PC-3 (cell line): ENCODE measurements at regions not wholly inside any gene's neighbourhood (a gene's known extent, or its start where the extent isn't known, plus 50 kb on each side); places are given as distances from the start of the nearest gene placed in this dataset.
A peak's percentile ranks its signal among the peaks of the same experiment; 100 is the strongest.

Experiments
- ATAC-seq: fragments of 200-7000 bp; cut with Tn5 transposase; 2 replicates; pipeline ENCODE4 v1.9.1; 2020; ENCODE audit warnings: mild to moderate bottlenecking, moderate library complexity
- BruUV-seq: library from RNA; stranded (reverse); fragments of 400-500 nt; replicated peaks from 2 replicates; lab custom pipeline; 2021; lab: Mats Ljungman, UMichigan
- CTCF ChIA-PET: fragments of 300-600 bp; sonication (Branson Sonifier 250); formaldehyde crosslinking; loops from one replicate; lab custom pipeline; 2022; ENCODE audit warnings: antibody characterized with exemption; lab: Charles Lee
- POLR2A ChIA-PET: fragments of 300-600 bp; sonication (Branson Sonifier 250); formaldehyde crosslinking; loops from one replicate; lab custom pipeline; 2022; ENCODE audit warnings: antibody characterized with exemption; ENCODE audit not compliant: unreplicated experiment; lab: Charles Lee
- DNase-seq: peaks from one replicate; pipeline ENCODE4 v3.0.0-alpha.2; 2015
- H2AFZ ChIP-seq: fragments of 300-600 bp; sonication (generic); 2 replicates; pipeline ENCODE4 v1.6.0; 2016; ENCODE audit warnings: antibody characterized with exemption, low read length
- H3F3A ChIP-seq: fragments of 300-600 bp; sonication (generic); one replicate; pipeline ENCODE4 v1.6.0; 2017; ENCODE audit warnings: antibody characterized with exemption, low read length, control low read depth, mild to moderate bottlenecking; ENCODE audit not compliant: unreplicated experiment
- H3K27ac ChIP-seq: fragments of 300-600 bp; sonication (generic); 2 replicates; pipeline ENCODE4 v1.5.1; 2016; ENCODE audit warnings: mild to moderate bottlenecking, low read length
- H3K27me3 ChIP-seq: fragments of 300-600 bp; sonication (generic); 2 replicates; pipeline ENCODE4 v1.6.1; 2016; ENCODE audit warnings: low read length, mixed read lengths
- H3K36me3 ChIP-seq: fragments of 300-600 bp; sonication (generic); 2 replicates; pipeline ENCODE4 v1.6.1; 2016; ENCODE audit warnings: low read depth, mixed run types, low read length, mixed read lengths
- H3K4me1 ChIP-seq: fragments of 300-600 bp; sonication (generic); 2 replicates; pipeline ENCODE4 v1.5.1; 2016; ENCODE audit warnings: low read length; ENCODE audit not compliant: insufficient read depth
- H3K4me2 ChIP-seq: fragments of 300-600 bp; sonication (generic); 2 replicates; pipeline ENCODE4 v1.6.0; 2016; ENCODE audit warnings: low read length
- H3K4me3 ChIP-seq: fragments of 300-600 bp; sonication (generic); 2 replicates; pipeline ENCODE4 v1.5.1; 2016; ENCODE audit warnings: mild to moderate bottlenecking, low read length, mixed read lengths
- H3K79me2 ChIP-seq: fragments of 300-600 bp; sonication (generic); 2 replicates; pipeline ENCODE4 v1.6.1; 2017; ENCODE audit warnings: low read length, mixed read lengths
- H3K9ac ChIP-seq: fragments of 300-600 bp; sonication (generic); 2 replicates; pipeline ENCODE4 v1.6.0; 2016; ENCODE audit warnings: mild to moderate bottlenecking, low read length
- H3K9me2 ChIP-seq: fragments of 300-600 bp; sonication (generic); replicated peaks from 2 replicates; pipeline ENCODE4 v1.6.1; 2016; ENCODE audit warnings: mixed run types, low read length, mixed read lengths
- H3K9me3 ChIP-seq: fragments of 300-600 bp; sonication (generic); 2 replicates; pipeline ENCODE4 v1.6.1; 2016; ENCODE audit warnings: low read length, mixed read lengths
- H4K20me1 ChIP-seq: fragments of 300-600 bp; sonication (generic); 2 replicates; pipeline ENCODE4 v1.6.1; 2016; ENCODE audit warnings: low read length, mixed read lengths
- CTCF ChIP-seq: fragments of 300-600 bp; sonication (generic); conservative IDR thresholded peaks from 2 replicates; pipeline ENCODE4 v1.5.1; 2017; ENCODE audit warnings: antibody characterized with exemption, low read depth, mild to moderate bottlenecking, low read length
- EZH2 ChIP-seq: fragments of 300-600 bp; sonication (generic); IDR thresholded peaks from one replicate; pipeline ENCODE4 v1.6.1; 2017; ENCODE audit warnings: antibody characterized with exemption, mild to moderate bottlenecking, low read length; ENCODE audit not compliant: unreplicated experiment
- EZH2phosphoT487 ChIP-seq: fragments of 300-600 bp; sonication (generic); IDR thresholded peaks from 2 replicates; pipeline ENCODE4 v1.6.1; 2018; ENCODE audit warnings: mild to moderate bottlenecking, antibody characterized with exemption, low read length, borderline replicate concordance
- intact Hi-C: fragments of 100-400 bp; cut with micrococcal nuclease; formaldehyde crosslinking; loops from 2 replicates; pipeline ENCODE4 v1.9.0; 2023

GRCh38 chr5:135193213-135194125 is 159.4 kb upstream of the PITX1 start:
- H3K4me1 ChIP-seq, result peaks cover 14% of the 10 kb centered on the region
- no peak overlapping the region for H3K4me2 ChIP-seq
- ChIA-PET POLR2A (interaction anchor here (0.7 kb wide), 1 partner anchor 131 kb away, joined by 4 read pairs; no protein-coding TSS in a partner anchor), CTCF (no interaction called here)
- no peaks in the 10 kb centered on the region for H4K20me1 ChIP-seq
- no peak overlapping the region for H2AFZ ChIP-seq
- ATAC-seq (peak; percentile 22; the same call in 1 of the 2 replicates), DNase-seq (peak; percentile 23)
- no peaks in the 10 kb centered on the region for H3K36me3 ChIP-seq
- H3K9ac ChIP-seq, result no peak overlapping the region
- H3K4me3 ChIP-seq, result no peak overlapping the region
- BruUV-seq, result no TSS peak
- H3K27me3 ChIP-seq, result no peaks in the 10 kb centered on the region
- H3K9me3 ChIP-seq, result no peaks in the 10 kb centered on the region
- H3K27ac ChIP-seq, result no peak overlapping the region
- intact Hi-C loops, result loop anchor here (5.0 kb wide), 1 partner anchor 161 kb away; the partner anchor contains the start of gene PITX1
- no peaks in the 10 kb centered on the region for H3K79me2 ChIP-seq
- no peaks in the 10 kb centered on the region for H3F3A ChIP-seq
- TF ChIP-seq EZH2phosphoT487 (no peak), EZH2 (no peak), CTCF (no peak)
- no peaks in the 10 kb centered on the region for H3K9me2 ChIP-seq

- no peaks in the 10 kb centered on the region for H4K20me1 ChIP-seq
- H3K9me3 ChIP-seq, result no peaks in the 10 kb centered on the region
- CTCF ChIA-PET, result no interaction called here
- no peak overlapping the region for H3K27ac ChIP-seq
- BruUV-seq, result no TSS peak
- no peaks in the 10 kb centered on the region for H3F3A ChIP-seq
- H3K4me1 ChIP-seq, result peaks cover 14% of the 10 kb centered on the region
- no peak overlapping the region for H3K9ac ChIP-seq
- intact Hi-C loops, result loop anchor here (5.0 kb wide), 1 partner anchor 160 kb away; the partner anchor contains the start of gene PITX1
- no peak overlapping the region for H3K4me3 ChIP-seq
- no peaks in the 10 kb centered on the region for H3K36me3 ChIP-seq
- no peak for ATAC-seq
- TF ChIP-seq CTCF, result no peak
- DNase-seq, result no peak
- no peaks in the 10 kb centered on the region for H3K79me2 ChIP-seq
- H3K4me2 ChIP-seq, result no peak overlapping the region
- POLR2A ChIA-PET, result no interaction called here
- H2AFZ ChIP-seq, result no peak overlapping the region
- no peaks in the 10 kb centered on the region for H3K27me3 ChIP-seq
- H3K9me2 ChIP-seq, result no peaks in the 10 kb centered on the region
Observed at GRCh38 chr5:135192351-135192750, 158.3 kb upstream of the PITX1 start.
